Activated CD8-positive, alpha-beta T cell treated with anti-CD3 and anti-CD28 coated beads, Interleukin-2, amount 10 ng/mL, durations not matched to agents 7 days and 5 days (primary cell): ENCODE measurements at regions not wholly inside any gene's neighbourhood (a gene's known extent, or its start where the extent isn't known, plus 50 kb on each side); places are given as distances from the start of the nearest gene placed in this dataset.
"Not testable (repeated sequence)": the region's sequence is repeated elsewhere in the genome, so short reads cannot be mapped to it uniquely, and the experiment has no call there.

Experiments
- ATAC-seq: fragments of 150-1000 bp; cut with Tn5 transposase; one replicate; pipeline ENCODE4 v1.10.0; 2021; ENCODE audit warnings: moderate library complexity
- CTCF ChIA-PET: fragments of 350-600 bp; sonication (Branson Sonifier 250); formaldehyde crosslinking; loops from one replicate; lab custom pipeline; 2021; ENCODE audit warnings: antibody characterized with exemption; lab: Charles Lee
- POLR2A ChIA-PET: fragments of 350-600 bp; sonication (Branson Sonifier 250); formaldehyde crosslinking; loops from one replicate; lab custom pipeline; 2021; ENCODE audit warnings: antibody characterized with exemption; lab: Charles Lee
- DNase-seq: peaks from one replicate; pipeline ENCODE4 v3.0.0-alpha.2; 2020
- H3K27ac Mint-ChIP-seq: one replicate; pipeline ENCODE4 v1.8.0; 2021; ENCODE audit warnings: mild to moderate bottlenecking, mixed read lengths
- H3K27me3 Mint-ChIP-seq: one replicate; pipeline ENCODE4 v1.8.0; 2021; ENCODE audit warnings: low read depth, mixed read lengths
- H3K36me3 Mint-ChIP-seq: one replicate; pipeline ENCODE4 v1.8.0; 2021; ENCODE audit warnings: low read depth, mixed read lengths
- H3K4me1 Mint-ChIP-seq: one replicate; pipeline ENCODE4 v1.8.0; 2021; ENCODE audit warnings: low read depth, mixed read lengths
- H3K4me3 Mint-ChIP-seq: one replicate; pipeline ENCODE4 v1.8.0; 2021; ENCODE audit warnings: mild to moderate bottlenecking, mixed read lengths
- H3K9me3 Mint-ChIP-seq: one replicate; pipeline ENCODE4 v1.8.0; 2022; ENCODE audit warnings: mixed read lengths; ENCODE audit not compliant: insufficient read depth

DNA sequence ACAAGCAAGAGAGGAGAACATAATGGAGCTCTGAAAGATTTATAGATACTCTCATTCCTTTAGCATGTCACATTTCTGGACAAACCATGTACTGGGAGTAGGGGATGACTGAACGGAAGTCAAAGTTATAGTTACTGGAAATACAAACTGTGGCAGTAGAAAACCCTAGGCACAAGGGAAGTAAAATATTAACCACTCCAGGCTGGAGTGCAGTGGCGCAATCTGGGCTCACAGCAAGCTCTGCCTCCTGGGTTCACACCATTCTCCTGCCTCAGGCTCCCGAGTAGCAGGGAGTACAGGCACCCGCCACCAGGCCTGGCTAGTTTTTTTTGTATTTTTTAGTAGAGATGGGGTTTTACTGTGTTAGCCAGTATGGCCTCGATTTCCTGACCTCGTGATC lies 167.3 kb downstream of the KDM5D start:
- no peak overlapping the region for H3K4me3 Mint-ChIP-seq
- no peaks in the 10 kb centered on the region for H3K27me3 Mint-ChIP-seq
- no peak overlapping the region for H3K27ac Mint-ChIP-seq
- CTCF ChIA-PET: no interaction called here
- no peaks in the 10 kb centered on the region for H3K9me3 Mint-ChIP-seq
- ATAC-seq (no peak), DNase-seq (no peak)
- peaks cover 27% of the 10 kb centered on the region for H3K4me1 Mint-ChIP-seq
- POLR2A ChIA-PET: no interaction called here
- H3K36me3 Mint-ChIP-seq: peaks cover 41% of the 10 kb centered on the region

DNA sequence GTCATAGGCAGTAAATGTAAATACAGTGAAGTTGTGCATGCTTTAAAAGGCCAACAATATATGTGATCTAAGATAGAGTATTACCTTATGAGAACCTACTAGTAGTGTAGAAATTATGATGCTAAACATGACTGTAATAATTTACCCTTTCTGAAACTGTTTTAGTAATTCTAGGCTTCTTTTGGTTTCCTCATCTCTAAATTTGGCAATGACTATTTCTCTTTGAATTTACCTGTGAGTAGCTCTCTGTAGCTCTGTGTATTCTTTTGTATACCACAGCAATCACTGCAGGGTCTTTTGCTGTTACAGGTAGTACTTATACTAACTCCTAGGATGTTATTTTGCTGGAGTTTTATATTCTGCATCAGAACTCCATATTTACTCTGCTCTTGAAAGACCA lies 169.6 kb downstream of the KDM5D start:
- H3K27ac Mint-ChIP-seq: no peak overlapping the region
- ChIA-PET CTCF (no interaction called here), POLR2A (no interaction called here)
- ATAC-seq (no peak), DNase-seq (no peak)
- no peak overlapping the region for H3K4me3 Mint-ChIP-seq
- H3K36me3 Mint-ChIP-seq: peaks cover 38% of the 10 kb centered on the region
- no peaks in the 10 kb centered on the region for H3K27me3 Mint-ChIP-seq
- no peaks in the 10 kb centered on the region for H3K9me3 Mint-ChIP-seq
- peaks cover 37% of the 10 kb centered on the region for H3K4me1 Mint-ChIP-seq

DNA sequence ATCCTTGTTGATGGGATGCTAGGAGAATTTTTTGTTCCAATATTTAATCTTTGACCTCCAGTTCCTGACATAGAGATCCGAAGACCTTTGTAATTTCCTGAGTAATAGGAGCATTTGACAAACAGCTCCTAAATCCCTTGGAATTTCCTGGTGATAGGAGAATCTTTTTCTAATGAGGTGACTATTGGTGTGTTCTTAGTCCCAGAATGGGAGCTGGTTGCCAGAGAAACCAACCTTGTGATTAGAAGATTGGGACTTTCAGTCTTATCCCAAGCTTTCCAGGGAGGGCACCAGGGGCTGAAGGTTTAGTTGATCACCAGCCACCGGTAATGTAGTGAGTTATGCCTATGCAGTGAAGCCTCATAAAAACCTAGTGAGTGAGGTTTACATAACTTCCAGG lies 170.9 kb downstream of the KDM5D start:
- CTCF ChIA-PET: no interaction called here
- DNase-seq (no peak), ATAC-seq (no peak)
- H3K4me1 Mint-ChIP-seq: peaks cover 39% of the 10 kb centered on the region
- no peak overlapping the region for H3K4me3 Mint-ChIP-seq
- peaks cover 38% of the 10 kb centered on the region for H3K36me3 Mint-ChIP-seq
- no peaks in the 10 kb centered on the region for H3K9me3 Mint-ChIP-seq
- POLR2A ChIA-PET: no interaction called here
- H3K27ac Mint-ChIP-seq: no peak overlapping the region
- H3K27me3 Mint-ChIP-seq: no peaks in the 10 kb centered on the region

DNA sequence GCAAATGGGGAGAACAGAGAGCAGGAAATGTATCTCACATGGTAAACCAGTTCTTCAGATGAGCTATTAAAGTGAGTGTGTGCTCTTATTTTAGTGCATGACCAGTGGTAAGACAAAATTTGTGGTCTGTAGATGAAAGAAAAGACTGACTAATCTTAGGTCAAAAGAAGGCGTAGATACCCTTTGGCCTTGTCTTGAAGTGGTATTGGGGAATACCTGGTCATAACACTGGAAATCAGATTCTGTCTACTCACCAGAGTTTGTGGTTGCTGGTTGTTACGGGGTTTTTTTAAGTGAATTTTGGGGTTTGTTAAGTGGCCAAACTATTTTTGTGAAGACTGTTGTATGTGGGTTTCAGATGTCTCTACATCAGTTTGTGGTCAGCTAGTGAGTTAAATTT lies 173.5 kb downstream of the KDM5D start:
- no peak for ATAC-seq
- CTCF ChIA-PET: interaction anchor here (0.8 kb wide), 1 partner anchor 68 kb away, joined by 3 read pairs; no protein-coding TSS in a partner anchor

DNA sequence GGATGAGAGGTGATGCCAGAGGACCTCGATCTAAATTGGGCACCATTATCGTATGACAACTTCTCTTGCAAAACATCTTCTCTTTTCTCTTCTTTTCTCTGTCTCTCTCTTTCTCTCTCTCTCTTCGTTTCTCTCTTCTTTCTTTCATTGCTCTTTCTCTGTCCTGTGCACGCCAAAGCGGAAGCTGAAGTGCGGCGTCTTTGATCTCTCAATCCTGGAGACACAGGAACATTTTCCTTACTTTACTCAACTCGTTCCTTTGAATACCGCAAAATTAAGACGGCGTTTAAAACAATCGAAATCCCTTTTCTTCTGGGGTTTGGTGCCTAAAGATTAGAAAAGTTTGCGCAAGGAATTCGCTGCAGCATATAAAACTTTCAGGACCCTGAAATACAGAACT lies 176.6 kb downstream of the KDM5D start:
- Mint-ChIP-seq H3K36me3 (peaks cover 15% of the 10 kb centered on the region), H3K27ac (peak overlapping the region; percentile 100), H3K27me3 (no peaks in the 10 kb centered on the region), H3K9me3 (no peaks in the 10 kb centered on the region), H3K4me3 (peak overlapping the region; percentile 85), H3K4me1 (peaks cover 31% of the 10 kb centered on the region)
- no peak for DNase-seq
- ChIA-PET POLR2A (interaction anchor here (1.0 to 2.2 kb wide), 3 partner anchors 21 to 1008 kb away, joined by 3 to 15 read pairs (median 4); partner anchors contain the start of genes EIF1AY and KDM5D), CTCF (interaction anchor here (0.8 to 1.4 kb wide), 3 partner anchors 65 to 137 kb away, joined by 3 to 7 read pairs (median 4); no protein-coding TSS in a partner anchor)
- peak; percentile 0 for ATAC-seq

More for the DNA sequence above, 173.5 kb downstream of the KDM5D start:
- Mint-ChIP-seq H3K4me1 (peaks cover 41% of the 10 kb centered on the region), H3K27me3 (no peaks in the 10 kb centered on the region), H3K36me3 (peaks cover 28% of the 10 kb centered on the region), H3K9me3 (no peaks in the 10 kb centered on the region), H3K27ac (no peak overlapping the region), H3K4me3 (peak overlapping the region; percentile 63)
- POLR2A ChIA-PET: no interaction called here
- DNase-seq: no peak

DNA sequence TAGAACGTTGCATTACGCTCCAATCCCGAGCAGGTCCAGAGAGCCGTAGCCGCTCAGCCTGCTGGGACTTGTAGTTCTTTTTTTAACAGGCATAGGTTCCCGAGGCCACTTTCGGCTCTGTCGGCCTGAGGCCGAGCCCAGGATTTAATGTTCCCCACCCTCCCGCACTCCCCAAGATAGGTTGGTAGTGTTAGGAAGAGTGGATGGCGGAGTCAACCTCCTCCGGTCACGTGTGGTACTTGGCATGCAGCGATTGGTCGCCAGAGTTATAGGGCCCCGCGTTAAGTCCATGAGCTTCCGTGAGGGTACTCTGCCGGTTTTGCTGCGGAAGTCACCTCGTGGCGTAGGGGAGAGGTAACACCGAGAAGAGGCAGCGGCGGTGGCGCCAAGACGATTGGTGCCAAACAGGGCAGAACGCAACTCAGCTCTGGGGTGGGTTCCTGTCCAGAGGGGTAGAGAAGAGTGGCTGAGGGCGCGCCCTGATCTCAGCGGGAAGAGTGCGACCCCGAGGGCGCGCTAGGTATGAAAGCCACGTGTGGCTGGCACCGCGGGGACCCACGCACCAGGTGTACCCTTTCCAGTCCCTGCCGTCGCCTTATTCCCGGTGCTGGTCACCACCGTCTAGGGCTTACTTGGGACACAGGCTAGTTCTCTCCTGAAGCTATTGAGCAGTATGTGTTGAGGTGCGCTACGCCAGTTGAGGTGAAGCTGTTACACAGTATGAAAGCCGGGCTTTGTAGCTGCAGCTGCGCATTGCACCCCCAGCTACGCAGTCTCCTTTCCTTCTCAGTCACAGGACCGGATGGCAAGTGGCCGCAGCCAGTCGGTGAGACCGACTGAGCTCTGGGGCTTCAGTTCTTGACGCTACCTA lies 177.2 kb downstream of the KDM5D start:
- DNase-seq (peak; percentile 89), ATAC-seq (peak; percentile 89)
- peak overlapping the region; percentile 100 for H3K27ac Mint-ChIP-seq
- no peaks in the 10 kb centered on the region for H3K9me3 Mint-ChIP-seq
- POLR2A ChIA-PET: interaction anchor here (1.0 to 2.2 kb wide), 3 partner anchors 22 to 1008 kb away, joined by 3 to 15 read pairs (median 4); partner anchors contain the start of genes EIF1AY and KDM5D
- H3K4me3 Mint-ChIP-seq: peak overlapping the region; percentile 85
- peaks cover 27% of the 10 kb centered on the region for H3K4me1 Mint-ChIP-seq
- CTCF ChIA-PET: interaction anchor here (0.8 to 1.4 kb wide), 3 partner anchors 65 to 138 kb away, joined by 3 to 7 read pairs (median 4); no protein-coding TSS in a partner anchor
- peaks cover 11% of the 10 kb centered on the region for H3K36me3 Mint-ChIP-seq
- H3K27me3 Mint-ChIP-seq: no peaks in the 10 kb centered on the region

DNA sequence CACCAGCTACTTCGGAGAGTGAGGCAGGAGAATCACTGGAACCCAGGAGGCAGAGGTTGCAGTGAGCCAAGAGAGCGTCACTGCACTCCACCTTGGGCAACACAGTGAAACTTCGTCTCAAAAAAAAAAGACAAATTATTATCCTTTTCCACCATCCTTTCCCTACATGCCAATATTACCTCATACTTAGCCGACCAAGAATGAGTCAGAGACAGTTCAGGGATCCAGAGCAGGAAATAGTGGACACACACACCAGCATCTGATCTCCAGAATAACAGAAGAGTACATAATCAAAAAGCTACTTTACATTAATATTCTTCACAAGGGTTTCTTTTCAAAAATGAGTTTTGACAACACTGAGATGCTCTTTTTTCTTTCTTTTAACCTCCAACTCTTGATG lies 185.4 kb downstream of the KDM5D start:
- DNase-seq (no peak), ATAC-seq (no peak)
- ChIA-PET CTCF (no interaction called here), POLR2A (no interaction called here)
- Mint-ChIP-seq H3K36me3 (peaks cover 2% of the 10 kb centered on the region), H3K4me1 (no peaks in the 10 kb centered on the region), H3K4me3 (no peak overlapping the region), H3K27me3 (no peaks in the 10 kb centered on the region), H3K9me3 (no peaks in the 10 kb centered on the region), H3K27ac (no peak overlapping the region)

DNA sequence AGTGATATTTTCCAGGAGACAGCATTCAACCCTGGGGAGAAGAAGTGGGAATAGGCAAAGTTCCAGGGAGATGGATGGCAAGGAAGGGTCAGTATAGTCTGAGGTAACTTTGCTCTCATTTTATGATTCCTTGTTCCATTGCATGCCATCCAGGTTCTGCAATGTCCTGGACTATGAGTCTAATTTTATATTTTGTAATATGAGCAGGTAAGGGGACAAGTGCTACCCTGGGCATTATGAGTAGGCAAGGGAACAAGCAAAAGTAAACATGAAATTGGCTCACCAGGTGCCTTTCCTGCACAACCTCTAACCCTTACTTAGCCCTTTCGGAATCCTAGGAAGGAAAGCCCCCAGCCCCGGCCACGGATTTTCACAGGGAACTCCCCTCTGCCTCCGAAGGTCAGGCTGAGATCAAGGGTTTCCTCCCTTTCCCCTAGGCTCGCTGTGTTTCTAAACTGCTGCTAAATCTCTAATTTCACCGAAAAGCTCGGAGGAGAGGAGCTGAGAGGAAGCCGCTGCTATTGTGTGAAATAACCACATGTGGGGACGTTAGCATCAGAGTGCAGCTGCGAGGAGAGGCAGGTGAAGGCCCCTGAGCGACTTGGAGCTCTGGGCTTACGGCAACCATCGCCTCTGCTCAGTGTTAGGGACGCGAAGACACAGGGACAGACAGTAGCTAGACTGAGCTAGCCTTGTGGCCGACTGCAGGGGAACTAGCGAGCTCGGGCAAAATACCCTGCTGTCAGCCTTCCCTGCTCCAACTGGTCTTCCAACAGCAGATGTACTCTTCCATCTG lies 194.7 kb downstream of the KDM5D start:
- peaks cover 2% of the 10 kb centered on the region for H3K36me3 Mint-ChIP-seq
- H3K27me3 Mint-ChIP-seq: no peaks in the 10 kb centered on the region
- ChIA-PET POLR2A (no interaction called here), CTCF (no interaction called here)
- H3K4me3 Mint-ChIP-seq: no peak overlapping the region
- H3K27ac Mint-ChIP-seq: no peak overlapping the region
- no peak for ATAC-seq
- H3K4me1 Mint-ChIP-seq: peaks cover 5% of the 10 kb centered on the region
- no peaks in the 10 kb centered on the region for H3K9me3 Mint-ChIP-seq
- peak; percentile 21 for DNase-seq

DNA sequence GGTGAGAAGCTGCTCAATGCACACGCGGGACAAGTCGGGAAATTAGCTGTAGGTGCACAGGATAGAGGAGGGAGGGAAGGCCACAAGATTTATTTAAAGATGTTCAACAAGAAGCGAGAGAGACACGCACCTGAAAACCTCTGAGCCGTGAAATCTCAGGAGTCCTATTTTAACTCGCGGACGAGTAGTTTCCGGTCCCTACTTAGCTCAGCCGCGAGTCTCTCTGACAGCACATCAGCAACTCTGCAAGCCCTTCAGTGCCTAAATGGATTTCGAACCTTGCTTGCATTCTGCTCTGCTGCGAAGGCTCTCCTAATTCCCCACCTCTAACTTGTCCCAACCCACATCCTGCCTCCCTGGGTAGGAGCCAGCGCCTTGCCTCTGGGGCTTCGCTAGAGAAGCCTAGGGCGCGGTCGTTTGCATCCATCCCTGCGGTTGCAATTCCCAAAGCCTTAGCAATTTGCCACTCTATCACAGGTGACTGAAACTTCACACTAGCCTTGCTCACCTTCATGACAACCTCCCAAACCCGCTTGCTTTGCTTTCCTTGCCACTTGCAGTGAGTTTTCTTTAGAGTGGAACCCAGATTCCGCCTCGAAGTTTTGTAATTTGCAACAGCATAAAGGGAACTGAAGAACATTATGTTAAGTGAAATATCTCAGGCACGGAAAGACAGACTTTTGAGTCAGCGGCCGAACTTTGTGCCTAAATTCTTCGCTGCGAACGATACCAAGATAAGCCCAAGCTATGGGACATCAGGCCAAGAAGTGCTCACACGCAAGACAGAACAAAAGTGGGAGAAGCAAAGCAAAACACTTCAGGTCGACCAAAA lies 202.8 kb downstream of the KDM5D start:
- ATAC-seq: no peak
- ChIA-PET CTCF (no interaction called here), POLR2A (no interaction called here)
- Mint-ChIP-seq H3K27ac (no peak overlapping the region), H3K4me3 (no peak overlapping the region), H3K36me3 (no peaks in the 10 kb centered on the region), H3K4me1 (no peaks in the 10 kb centered on the region), H3K9me3 (no peaks in the 10 kb centered on the region), H3K27me3 (no peaks in the 10 kb centered on the region)
- DNase-seq: no peak

DNA sequence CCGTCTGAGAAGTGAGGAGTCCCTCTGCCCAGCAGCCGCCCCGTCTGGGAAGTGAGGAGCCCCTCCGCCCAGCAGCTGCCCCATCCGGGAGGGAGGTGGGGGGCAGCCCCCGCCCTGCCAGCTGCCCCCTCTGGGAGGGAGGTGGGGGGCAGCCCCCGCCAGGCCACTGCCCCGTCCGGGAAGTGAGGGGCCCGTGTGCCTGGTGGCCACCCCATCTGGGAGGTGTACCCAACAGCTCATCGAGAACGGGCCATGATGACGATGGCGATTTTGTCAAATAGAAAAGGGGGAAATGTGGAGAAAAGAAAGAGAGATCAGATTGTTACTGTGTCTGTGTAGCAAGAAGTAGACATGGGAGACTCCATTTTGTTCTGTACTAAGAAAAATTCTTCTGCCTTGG lies 208.8 kb downstream of the KDM5D start:
- H3K27ac Mint-ChIP-seq, H3K4me3 Mint-ChIP-seq, H3K4me1 Mint-ChIP-seq, CTCF ChIA-PET, ATAC-seq, H3K36me3 Mint-ChIP-seq, DNase-seq, H3K9me3 Mint-ChIP-seq, H3K27me3 Mint-ChIP-seq, POLR2A ChIA-PET: not testable (repeated sequence)

DNA sequence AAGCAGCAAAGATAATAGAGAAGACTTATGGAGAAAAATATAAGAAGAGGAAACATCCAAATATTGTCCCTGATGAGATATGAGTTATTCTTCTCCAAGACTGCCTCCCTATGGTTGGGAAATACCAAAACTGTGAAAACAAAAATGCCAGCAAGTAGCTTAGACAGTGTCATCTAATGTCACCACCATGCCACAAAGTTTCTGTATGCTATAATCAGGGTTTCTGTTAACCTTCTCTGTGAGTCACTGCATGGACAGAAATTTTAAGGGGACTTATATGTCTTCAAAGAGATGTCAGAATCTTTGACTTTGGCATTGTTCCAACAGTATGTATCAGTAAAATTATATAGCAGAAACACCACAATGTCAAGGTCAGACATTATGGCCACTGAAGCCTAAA lies 222.6 kb downstream of the KDM5D start:
- H3K4me1 Mint-ChIP-seq: peaks cover 8% of the 10 kb centered on the region
- DNase-seq (no peak), ATAC-seq (no peak)
- no peak overlapping the region for H3K4me3 Mint-ChIP-seq
- no peak overlapping the region for H3K27ac Mint-ChIP-seq
- H3K27me3 Mint-ChIP-seq: no peaks in the 10 kb centered on the region
- ChIA-PET POLR2A (no interaction called here), CTCF (no interaction called here)
- no peaks in the 10 kb centered on the region for H3K9me3 Mint-ChIP-seq
- no peaks in the 10 kb centered on the region for H3K36me3 Mint-ChIP-seq
